HCT116 (cell line): ENCODE measurements at regions not wholly inside any gene's neighbourhood (a gene's known extent, or its start where the extent isn't known, plus 50 kb on each side); places are given as distances from the start of the nearest gene placed in this dataset.

Experiments used
- ATAC-seq: fragments of 200-7000 bp; cut with Tn5 transposase; 2 replicates; pipeline ENCODE4 v1.9.1; 2020; ENCODE audit warnings: mild to moderate bottlenecking, moderate library complexity
- BruUV-seq: library from RNA; stranded (reverse); fragments of 400-500 nt; replicated peaks from 2 replicates; lab custom pipeline; 2021; lab: Mats Ljungman, UMichigan
- CTCF ChIA-PET: fragments of 300-600 bp; sonication (Branson Sonifier 250); formaldehyde crosslinking; loops from one replicate; lab custom pipeline; 2021; ENCODE audit warnings: antibody characterized with exemption; lab: Charles Lee
- POLR2A ChIA-PET: fragments of 300-600, 350-600 bp; sonication (Branson Sonifier 250); formaldehyde crosslinking; loops from one replicate; lab custom pipeline; 2021; ENCODE audit warnings: antibody characterized with exemption; lab: Charles Lee
- RAD21 ChIA-PET, 2 experiments: fragments of 300-600 bp; sonication (Branson Sonifier 250); formaldehyde crosslinking; loops; one replicate each; lab custom pipeline; 2023; ENCODE audit warnings: low total read pairs in 2 of 2; ENCODE audit not compliant: uncharacterized antibody in 2 of 2, unreplicated experiment in 2 of 2, low non-redundant PET in 1 of 2; lab: Charles Lee
- DNase-seq: peaks from one replicate; pipeline ENCODE4 v3.0.0-alpha.2; 2010; ENCODE audit warnings: low read depth, low spot score
- H2AFZ ChIP-seq: fragments of 200-600 bp; shearing (Covaris generic), sonication (generic); 2 replicates; pipeline ENCODE4 v1.6.1; 2017; ENCODE audit warnings: low read depth, mixed run types, mixed read lengths, antibody characterized with exemption, low read length; ENCODE audit not compliant: poor library complexity, severe bottlenecking
- H3K27ac ChIP-seq: 2 replicates; pipeline ENCODE4 v1.5.1; 2012; ENCODE audit warnings: low read depth, low read length
- H3K27me3 ChIP-seq: fragments of 200-600 bp; sonication (generic); 2 replicates; pipeline ENCODE4 v1.6.1; 2016; ENCODE audit warnings: mixed run types, low read length, mixed read lengths; ENCODE audit not compliant: insufficient read depth
- H3K36me3 ChIP-seq, 2 experiments: fragments of 200-500 bp in 1 of 2; fragments of 200-600 bp in 1 of 2; sonication (Bioruptor generic) in 1 of 2; sonication (generic) in 1 of 2; 2 replicates each; pipeline versions ENCODE4 v1.5.1 to v1.6.1; 2014 to 2016; ENCODE audit warnings: low read length in 2 of 2, inconsistent platforms in 1 of 2, mixed read lengths in 1 of 2, mixed run types in 1 of 2; ENCODE audit not compliant: insufficient read depth in 2 of 2, control insufficient read depth in 1 of 2
- H3K4me1 ChIP-seq, 2 experiments: fragments of 200-600 bp in 1 of 2; sonication (generic) in 1 of 2; 2 replicates each; pipeline versions ENCODE4 v1.5.1 to v1.6.1; 2012 to 2017; ENCODE audit warnings: low read length in 2 of 2, inconsistent platforms in 1 of 2, mild to moderate bottlenecking in 1 of 2, mixed read lengths in 1 of 2, mixed run types in 1 of 2, moderate library complexity in 1 of 2; ENCODE audit not compliant: insufficient read depth in 2 of 2, control insufficient read depth in 1 of 2
- H3K4me2 ChIP-seq: fragments of 200-600 bp; sonication (generic); 2 replicates; pipeline ENCODE4 v1.6.1; 2017; ENCODE audit warnings: mixed run types, low read length, mixed read lengths
- H3K4me3 ChIP-seq, 2 experiments: fragments of 200-600 bp in 1 of 2; sonication (generic) in 1 of 2; replicated peaks in 1 of 2; 2 replicates each; pipeline ENCODE4 v1.5.1; 2011 to 2016; ENCODE audit warnings: low read length in 2 of 2, control low read depth in 1 of 2, low read depth in 1 of 2, mild to moderate bottlenecking in 1 of 2, mixed read lengths in 1 of 2, mixed run types in 1 of 2
- H3K79me2 ChIP-seq: fragments of 200-600 bp; sonication (generic); 2 replicates; pipeline ENCODE4 v1.6.1; 2017; ENCODE audit warnings: mild to moderate bottlenecking, mixed run types, low read length, moderate library complexity, mixed read lengths; ENCODE audit not compliant: insufficient read depth
- H3K9ac ChIP-seq: fragments of 200-600 bp; sonication (generic); 2 replicates; pipeline ENCODE4 v1.6.1; 2016; ENCODE audit warnings: low read length, mixed read lengths
- H3K9me2 ChIP-seq: fragments of 200-600 bp; sonication (generic), shearing (Covaris generic); 2 replicates; pipeline ENCODE4 v1.6.1; 2017; ENCODE audit warnings: mixed run types, mild to moderate bottlenecking, moderate library complexity; ENCODE audit not compliant: insufficient read depth
- H3K9me3 ChIP-seq, 2 experiments: fragments of 200-500 bp in 1 of 2; fragments of 200-600 bp in 1 of 2; sonication (Bioruptor generic) in 1 of 2; sonication (generic) in 1 of 2; 2 replicates each; pipeline ENCODE4 v1.6.1; 2014 to 2017; ENCODE audit warnings: low read length in 2 of 2, mixed read lengths in 2 of 2, inconsistent platforms in 1 of 2, low read depth in 1 of 2, mild to moderate bottlenecking in 1 of 2, mixed run types in 1 of 2, moderate library complexity in 1 of 2; ENCODE audit not compliant: control insufficient read depth in 1 of 2, insufficient read depth in 1 of 2
- H4K20me1 ChIP-seq: fragments of 200-600 bp; sonication (generic), shearing (Covaris generic); 2 replicates; pipeline ENCODE4 v1.6.1; 2017; ENCODE audit warnings: mixed run types, mild to moderate bottlenecking, moderate library complexity; ENCODE audit not compliant: insufficient read depth
- CBX3 ChIP-seq: IDR thresholded peaks from 2 replicates; pipeline ENCODE4 v1.6.1; 2012; ENCODE audit warnings: low read depth
- ELF1 ChIP-seq: IDR thresholded peaks from 2 replicates; pipeline ENCODE4 v1.6.1; 2012; ENCODE audit warnings: low read depth, borderline replicate concordance
- EZH2 ChIP-seq: fragments of 200-600 bp; sonication (generic); IDR thresholded peaks from 2 replicates; pipeline ENCODE4 v1.6.1; 2017; ENCODE audit warnings: antibody characterized with exemption, mixed run types
- EZH2phosphoT487 ChIP-seq: fragments of 200-600 bp; IDR thresholded peaks from 2 replicates; pipeline ENCODE4 v1.6.1; 2018; ENCODE audit warnings: antibody characterized with exemption, borderline replicate concordance
- JUND ChIP-seq: IDR thresholded peaks from 2 replicates; pipeline ENCODE4 v1.6.1; 2012
- POLR2A ChIP-seq: IDR thresholded peaks from 2 replicates; pipeline ENCODE4 v1.7.0; 2011; ENCODE audit warnings: borderline replicate concordance; ENCODE audit not compliant: insufficient read depth, insufficient read length; ENCODE audit errors: extremely low read depth
- RAD21 ChIP-seq: IDR thresholded peaks from 2 replicates; pipeline ENCODE4 v1.6.1; 2012; ENCODE audit warnings: low read depth, mild to moderate bottlenecking
- SIN3A ChIP-seq: IDR thresholded peaks from 2 replicates; pipeline ENCODE4 v1.6.1; 2012; ENCODE audit warnings: low read depth
- SP1 ChIP-seq: IDR thresholded peaks from 2 replicates; pipeline ENCODE4 v1.6.1; 2012; ENCODE audit warnings: low read depth
- TCF7L2 ChIP-seq: IDR thresholded peaks from 2 replicates; pipeline ENCODE4 v1.7.0; 2011; ENCODE audit warnings: borderline replicate concordance, inconsistent platforms; ENCODE audit not compliant: insufficient read depth, insufficient read length; ENCODE audit errors: extremely low read depth
- ZNF274 ChIP-seq: fragments of 200-500 bp; sonication (Bioruptor generic); IDR thresholded peaks from 2 replicates; pipeline ENCODE4 v1.6.1; 2014; ENCODE audit warnings: mild to moderate bottlenecking, low read depth, low read length, inconsistent platforms
- intact Hi-C: fragments of 100-400 bp; cut with micrococcal nuclease; formaldehyde crosslinking; loops from 2 replicates; pipeline ENCODE4 v1.10.0; 2022
- TF ChIP-seq, protein P1 (sequence below): IDR thresholded peaks from 2 replicates; pipeline ENCODE4 v1.6.1; 2012
- TF ChIP-seq, protein P2 (sequence below): IDR thresholded peaks from 2 replicates; pipeline ENCODE4 v1.6.1; 2012
- TF ChIP-seq, protein P3 (sequence below): IDR thresholded peaks from 2 replicates; pipeline ENCODE4 v1.6.1; 2012; ENCODE audit warnings: low read depth

DNA sequence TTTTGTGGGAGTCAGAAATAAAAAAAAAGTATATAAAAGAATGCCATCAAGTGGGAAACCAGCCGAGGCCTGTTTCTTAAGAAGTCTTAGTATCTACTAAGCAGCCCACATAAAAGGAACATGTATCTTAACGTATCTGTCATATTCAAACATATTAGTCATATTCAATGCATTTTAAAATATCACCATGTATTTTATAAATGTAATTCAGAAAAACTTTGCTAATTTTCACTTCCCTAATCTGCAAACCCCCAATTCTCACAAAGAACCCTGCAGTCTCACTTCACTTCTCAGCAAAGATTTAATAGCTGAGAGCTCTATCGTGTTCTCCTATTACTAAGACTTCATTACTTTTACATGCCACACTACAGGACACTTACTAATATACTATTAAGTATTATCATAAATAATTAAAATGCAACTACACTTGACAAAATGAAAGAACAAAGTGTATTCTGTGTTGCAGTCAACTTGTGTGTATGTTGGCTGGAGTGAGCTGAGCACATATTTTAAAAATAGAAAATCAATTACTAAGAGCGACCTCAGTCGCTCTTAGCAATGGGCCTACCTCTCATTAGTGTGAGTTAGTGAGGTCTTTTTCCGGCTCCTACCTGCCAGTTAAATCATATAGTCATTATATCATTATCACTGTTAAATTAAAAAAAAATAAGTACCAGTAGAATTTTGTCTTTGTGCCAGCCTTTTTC lies 484.3 kb downstream of the LMO4 start:
- no peak overlapping the region for H3K4me2 ChIP-seq
- H3K4me3 ChIP-seq, result no peak overlapping the region
- no peaks in the 10 kb centered on the region for H4K20me1 ChIP-seq
- H3K27ac ChIP-seq, result no peak overlapping the region
- RAD21 ChIA-PET, result no interaction called here
- no peaks in the 10 kb centered on the region for H3K27me3 ChIP-seq
- no peaks in the 10 kb centered on the region for H3K4me1 ChIP-seq
- TF ChIP-seq, protein P1, sequence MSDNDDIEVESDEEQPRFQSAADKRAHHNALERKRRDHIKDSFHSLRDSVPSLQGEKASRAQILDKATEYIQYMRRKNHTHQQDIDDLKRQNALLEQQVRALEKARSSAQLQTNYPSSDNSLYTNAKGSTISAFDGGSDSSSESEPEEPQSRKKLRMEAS, result no peak
- no peak for TF ChIP-seq ELF1
- no peak for TF ChIP-seq POLR2A
- no peak for TF ChIP-seq SP1
- TF ChIP-seq SIN3A, result no peak
- TF ChIP-seq EZH2, result no peak
- TF ChIP-seq CBX3, result no peak
- TF ChIP-seq ZNF274, result no peak
- no peak for TF ChIP-seq JUND
- no peak for TF ChIP-seq RAD21
- TF ChIP-seq TCF7L2, result no peak
- no peak for TF ChIP-seq EZH2phosphoT487
- TF ChIP-seq, protein P2, sequence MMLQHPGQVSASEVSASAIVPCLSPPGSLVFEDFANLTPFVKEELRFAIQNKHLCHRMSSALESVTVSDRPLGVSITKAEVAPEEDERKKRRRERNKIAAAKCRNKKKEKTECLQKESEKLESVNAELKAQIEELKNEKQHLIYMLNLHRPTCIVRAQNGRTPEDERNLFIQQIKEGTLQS, result no peak
- TF ChIP-seq, protein P3, sequence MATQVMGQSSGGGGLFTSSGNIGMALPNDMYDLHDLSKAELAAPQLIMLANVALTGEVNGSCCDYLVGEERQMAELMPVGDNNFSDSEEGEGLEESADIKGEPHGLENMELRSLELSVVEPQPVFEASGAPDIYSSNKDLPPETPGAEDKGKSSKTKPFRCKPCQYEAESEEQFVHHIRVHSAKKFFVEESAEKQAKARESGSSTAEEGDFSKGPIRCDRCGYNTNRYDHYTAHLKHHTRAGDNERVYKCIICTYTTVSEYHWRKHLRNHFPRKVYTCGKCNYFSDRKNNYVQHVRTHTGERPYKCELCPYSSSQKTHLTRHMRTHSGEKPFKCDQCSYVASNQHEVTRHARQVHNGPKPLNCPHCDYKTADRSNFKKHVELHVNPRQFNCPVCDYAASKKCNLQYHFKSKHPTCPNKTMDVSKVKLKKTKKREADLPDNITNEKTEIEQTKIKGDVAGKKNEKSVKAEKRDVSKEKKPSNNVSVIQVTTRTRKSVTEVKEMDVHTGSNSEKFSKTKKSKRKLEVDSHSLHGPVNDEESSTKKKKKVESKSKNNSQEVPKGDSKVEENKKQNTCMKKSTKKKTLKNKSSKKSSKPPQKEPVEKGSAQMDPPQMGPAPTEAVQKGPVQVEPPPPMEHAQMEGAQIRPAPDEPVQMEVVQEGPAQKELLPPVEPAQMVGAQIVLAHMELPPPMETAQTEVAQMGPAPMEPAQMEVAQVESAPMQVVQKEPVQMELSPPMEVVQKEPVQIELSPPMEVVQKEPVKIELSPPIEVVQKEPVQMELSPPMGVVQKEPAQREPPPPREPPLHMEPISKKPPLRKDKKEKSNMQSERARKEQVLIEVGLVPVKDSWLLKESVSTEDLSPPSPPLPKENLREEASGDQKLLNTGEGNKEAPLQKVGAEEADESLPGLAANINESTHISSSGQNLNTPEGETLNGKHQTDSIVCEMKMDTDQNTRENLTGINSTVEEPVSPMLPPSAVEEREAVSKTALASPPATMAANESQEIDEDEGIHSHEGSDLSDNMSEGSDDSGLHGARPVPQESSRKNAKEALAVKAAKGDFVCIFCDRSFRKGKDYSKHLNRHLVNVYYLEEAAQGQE, result no peak
- DNase-seq (no peak), ATAC-seq (no peak)
- intact Hi-C loops, result no loop called here
- no peak overlapping the region for H2AFZ ChIP-seq
- BruUV-seq, result no TSS peak
- H3K9me3 ChIP-seq, result no peaks in the 10 kb centered on the region
- H3K36me3 ChIP-seq, result no peaks in the 10 kb centered on the region
- no peaks in the 10 kb centered on the region for H3K79me2 ChIP-seq
- CTCF ChIA-PET, result no interaction called here
- H3K9me2 ChIP-seq, result no peaks in the 10 kb centered on the region
- no peak overlapping the region for H3K9ac ChIP-seq
- POLR2A ChIA-PET, result no interaction called here
